ENCODE measurements at regions not wholly inside any gene's neighbourhood (a gene's known extent, or its start where the extent isn't known, plus 50 kb on each side); places are given as distances from the start of the nearest gene placed in this dataset.

GRCh38 chr18:29241199-29241598, 1064.3 kb upstream of the CDH2 start:
- TF ChIP-seq CTCF (IDR thresholded peaks at IDR 0.05; ENCODE audit: insufficient read depth, low read length) (no peak), REST (IDR thresholded peaks at IDR 0.05; ENCODE audit: insufficient replicate concordance, low read depth) (no peak), POLR2AphosphoS5 (IDR thresholded peaks at IDR 0.05; ENCODE audit: low read depth) (no peak)
